UCSD-AML1 (cell line): ENCODE measurements at regions not wholly inside any gene's neighbourhood (a gene's known extent, or its start where the extent isn't known, plus 50 kb on each side); places are given as distances from the start of the nearest gene placed in this dataset.

Source experiments
- DNase-seq: peaks from one replicate; lab custom pipeline; 2025; ENCODE audit not compliant: unreplicated experiment; lab: John Stamatoyannopoulos, UW

GRCh38 chr18:67043276-67043675, 439.4 kb upstream of the CDH19 start:
- no peak for DNase-seq

DNA sequence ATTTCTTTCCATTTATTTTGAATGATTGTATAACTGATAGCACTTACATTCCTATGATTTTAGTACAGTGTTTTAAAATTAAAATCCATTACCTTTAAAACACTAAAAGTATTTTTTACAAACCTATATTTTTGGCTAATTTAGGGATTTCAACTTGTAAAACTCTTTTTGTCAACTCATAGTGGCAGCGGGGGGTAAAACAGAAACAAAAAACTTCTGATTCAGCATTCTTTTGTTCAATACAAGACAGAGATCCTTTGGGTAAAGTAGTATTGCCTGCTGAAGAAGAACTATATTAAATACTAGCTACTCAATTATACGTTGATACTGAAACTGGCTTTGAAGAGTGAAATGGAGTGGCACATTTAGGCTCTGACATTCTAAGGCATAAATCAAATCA, 437.4 kb upstream of the CDH19 start:
- no peak for DNase-seq

DNA sequence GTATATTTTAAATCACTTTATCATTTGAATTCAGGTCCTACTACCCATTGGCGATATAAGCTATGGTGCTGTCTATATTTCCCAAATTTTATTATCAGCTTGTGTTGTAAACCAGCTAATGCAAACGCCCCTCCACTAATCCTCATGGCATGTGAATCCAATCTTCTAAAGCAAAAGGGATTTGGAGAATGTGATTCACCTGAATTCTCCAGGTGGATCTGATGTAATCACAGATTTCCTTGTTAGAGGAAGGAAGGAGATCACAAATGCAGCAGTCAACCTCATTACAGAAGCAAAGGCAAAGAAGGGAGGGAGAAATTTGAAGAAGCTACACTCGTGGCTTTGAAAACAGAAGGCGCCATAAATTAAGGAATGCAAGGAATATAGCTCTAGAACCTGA, 431.1 kb upstream of the CDH19 start:
- DNase-seq = no peak

DNA sequence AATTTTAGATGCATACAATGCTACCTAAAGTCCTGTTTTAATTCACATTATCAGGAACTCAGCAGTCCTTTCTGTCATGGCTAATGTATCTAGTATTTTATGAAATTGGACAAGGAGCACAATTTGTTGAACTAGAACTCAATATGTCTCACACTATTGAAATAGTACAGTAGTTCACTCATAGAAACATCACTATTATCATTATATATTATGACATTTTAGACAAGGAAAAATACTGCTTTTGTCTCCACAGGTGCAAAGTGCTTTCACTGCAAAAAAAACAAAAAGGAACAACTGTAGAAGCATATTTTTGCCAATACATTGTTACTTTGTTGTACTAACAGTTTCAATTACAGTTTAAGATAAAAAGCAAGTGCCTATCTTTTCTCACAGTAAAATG, 419.2 kb upstream of the CDH19 start:
- no peak for DNase-seq

- DNase-seq = no peak
Observed at GRCh38 chr18:67010919-67011318, 407.0 kb upstream of the CDH19 start.

DNA sequence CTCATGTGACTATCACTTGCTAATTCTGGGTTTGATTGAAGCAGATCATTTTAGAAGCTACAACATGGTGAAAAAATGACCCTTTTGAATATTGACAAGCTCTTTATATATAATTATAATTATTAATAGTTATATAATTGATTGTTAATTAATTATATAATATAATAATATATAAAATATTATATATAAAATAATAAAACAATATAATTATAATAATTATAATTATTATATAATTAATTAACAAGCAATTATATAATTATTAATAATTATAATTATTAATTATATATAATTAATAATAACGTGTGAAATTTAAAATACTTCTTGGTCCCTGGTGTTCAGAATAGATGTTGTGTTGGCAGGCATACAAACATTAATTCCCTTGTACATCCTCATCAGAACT, 404.1 kb upstream of the CDH19 start:
- DNase-seq = no peak

DNA sequence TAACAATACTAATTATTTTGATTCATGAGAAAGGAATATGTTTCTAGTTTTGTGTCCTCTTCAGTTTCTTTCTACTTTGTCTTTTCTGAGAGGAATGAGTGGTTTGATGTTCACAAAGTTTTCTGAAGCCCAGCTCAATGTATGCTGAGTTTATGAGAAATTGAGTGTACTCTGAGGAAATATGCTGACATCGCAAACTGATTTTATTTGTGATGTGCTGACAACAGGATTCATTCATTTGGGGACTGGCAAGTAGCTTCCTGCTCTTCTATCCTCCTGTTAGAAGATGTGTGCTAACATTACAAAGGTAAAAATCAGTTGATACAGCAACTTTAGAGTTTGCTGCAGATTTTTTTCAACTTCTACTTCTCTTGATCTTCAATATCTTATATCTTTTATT, 403.2 kb upstream of the CDH19 start:
- DNase-seq = no peak

DNA sequence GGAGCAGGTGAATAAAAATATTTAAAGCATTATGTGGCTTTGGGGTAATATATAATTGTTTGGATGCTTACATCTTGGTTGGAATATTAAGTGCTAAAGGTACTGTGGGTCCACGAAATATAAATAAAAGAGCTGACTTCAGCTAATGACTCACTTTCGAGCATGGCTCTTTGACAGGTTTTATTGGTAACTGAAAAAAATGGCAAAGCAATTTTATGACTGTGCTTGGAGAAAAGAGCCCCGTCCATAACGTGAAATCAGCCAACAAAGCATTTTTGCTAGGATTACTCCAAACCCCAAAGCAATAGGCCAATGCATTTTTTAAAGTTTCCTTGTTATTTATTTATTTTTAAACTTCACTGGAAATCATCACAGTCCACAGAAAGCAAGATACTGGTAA, 397.2 kb upstream of the CDH19 start:
- DNase-seq = no peak

GRCh38 chr18:66999003-66999402, 395.1 kb upstream of the CDH19 start:
- DNase-seq = no peak

DNA sequence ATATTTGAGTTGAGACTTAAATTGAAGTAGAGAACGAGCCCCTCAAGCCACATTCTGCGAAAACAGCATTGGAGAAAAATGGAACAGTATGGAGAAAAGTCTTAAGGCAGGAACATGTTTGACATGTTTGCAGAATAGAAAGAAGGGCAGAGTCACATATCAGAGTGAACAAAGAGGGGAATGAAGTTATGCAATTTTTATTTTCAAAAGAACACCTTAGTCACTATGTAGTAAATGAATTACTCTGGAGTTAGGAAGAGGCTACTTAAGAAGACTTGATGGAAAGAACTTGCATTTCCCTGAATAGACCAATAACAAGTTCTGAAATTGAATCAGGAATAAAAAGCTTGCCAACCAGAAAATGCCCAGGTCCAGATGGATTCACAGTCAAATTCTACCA, 391.4 kb upstream of the CDH19 start:
- no peak for DNase-seq

- DNase-seq = no peak
Observed at GRCh38 chr18:66994790-66995189, 390.9 kb upstream of the CDH19 start.

GRCh38 chr18:66993492-66993891, 389.6 kb upstream of the CDH19 start:
- DNase-seq = no peak

DNA sequence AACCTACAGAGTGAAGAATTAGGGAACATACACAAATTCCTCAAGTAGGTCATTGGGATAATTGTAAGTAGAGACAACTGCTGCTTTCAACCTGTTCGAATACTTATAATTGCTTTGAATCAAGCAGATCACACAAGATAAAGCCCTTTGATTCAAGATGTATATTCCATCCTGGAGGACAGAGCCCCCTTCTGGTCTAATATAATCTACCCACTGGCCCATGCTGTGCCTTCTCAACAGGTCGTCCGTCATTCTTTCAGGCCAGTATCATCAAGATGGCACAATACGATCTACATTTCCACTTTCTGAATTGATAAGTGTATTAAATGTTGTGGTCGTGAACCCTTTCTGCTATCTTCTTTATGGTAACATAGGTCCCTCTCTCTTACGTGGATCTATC, 387.0 kb upstream of the CDH19 start:
- DNase-seq = no peak

- no peak for DNase-seq
Observed at GRCh38 chr18:66979009-66979408, 375.1 kb upstream of the CDH19 start.

- DNase-seq = no peak
Observed at GRCh38 chr18:66972681-66973080, 368.8 kb upstream of the CDH19 start.

- DNase-seq = no peak
Observed at GRCh38 chr18:66971960-66972359, 368.1 kb upstream of the CDH19 start.

- DNase-seq = no peak
Observed at GRCh38 chr18:66966171-66966570, 362.3 kb upstream of the CDH19 start.

- DNase-seq = no peak
Observed at GRCh38 chr18:66958309-66958708, 354.4 kb upstream of the CDH19 start.

- no peak for DNase-seq
Observed at GRCh38 chr18:66951750-66952149, 347.9 kb upstream of the CDH19 start.

- DNase-seq = no peak
Observed at GRCh38 chr18:66949419-66949818, 345.5 kb upstream of the CDH19 start.

GRCh38 chr18:66937546-66937945, 333.7 kb upstream of the CDH19 start:
- no peak for DNase-seq

GRCh38 chr18:66931010-66931409, 327.1 kb upstream of the CDH19 start:
- no peak for DNase-seq

- no peak for DNase-seq
Observed at GRCh38 chr18:66916834-66917233, 312.9 kb upstream of the CDH19 start.

GRCh38 chr18:66900837-66901236, 296.9 kb upstream of the CDH19 start:
- DNase-seq = no peak
